ENCODE measurements at regions not wholly inside any gene's neighbourhood (a gene's known extent, or its start where the extent isn't known, plus 50 kb on each side); places are given as distances from the start of the nearest gene placed in this dataset.

- intact Hi-C loops (cut with DNase I; ENCODE audit: low total_unique reads) (loop anchor here (10.0 kb wide), 1 partner anchor 1058 kb away; no protein-coding TSS in a partner anchor), in situ Hi-C loops (cut with MboI; ENCODE audit: low pct_ligation_motif_present in 1 of 4, low pct_unique_long_range_greater_than_20kb in 1 of 4, low sequenced_read_pairs in 3 of 4) (no loop called here)
- no peak overlapping the region for H3K4me3 ChIP-seq
- peak in 1 of 3 donors; percentile 9 for TF ChIP-seq POLR2AphosphoS5 (IDR thresholded peaks at IDR 0.05)
- TF ChIP-seq EP300 (IDR thresholded peaks at IDR 0.05; ENCODE audit: low read depth) = no peak
- no peak for TF ChIP-seq POLR2A (IDR thresholded peaks at IDR 0.05)
- 27 to 42% methylated on average over 2 of the region's 2 CpGs for WGBS, 2 donors (ENCODE audit: low coverage in 1 of 2)
- no peak overlapping the region for H3K27ac ChIP-seq
- no peak for DNase-seq
- H3K4me1 ChIP-seq = peaks cover 0 to 19% (median 3%) of the 10 kb centered on the region in 4 donors
- H3K27me3 ChIP-seq = no peaks in the 10 kb centered on the region
- no peaks in the 10 kb centered on the region for H3K9me3 ChIP-seq
- H3K36me3 ChIP-seq = no peaks in the 10 kb centered on the region
Measured at GRCh38 chr4:11566444-11567022, 137.8 kb upstream of the HS3ST1 start.

GRCh38 chr4:11565899-11566298, 137.2 kb upstream of the HS3ST1 start:
- Histone ChIP-seq H3K27ac (no peak overlapping the region), H3K4me1 (peaks cover 0 to 19% (median 3%) of the 10 kb centered on the region in 4 donors), H3K9me3 (no peaks in the 10 kb centered on the region), H3K27me3 (no peaks in the 10 kb centered on the region), H3K4me3 (no peak overlapping the region), H3K36me3 (no peaks in the 10 kb centered on the region)
- 64 to 87% methylated on average over 2 of the region's 2 CpGs for WGBS, 2 donors (ENCODE audit: low coverage in 1 of 2)
- intact Hi-C loops (cut with DNase I; ENCODE audit: low total_unique reads) (loop anchor here (10.0 kb wide), 1 partner anchor 1059 kb away; no protein-coding TSS in a partner anchor), in situ Hi-C loops (cut with MboI; ENCODE audit: low pct_ligation_motif_present in 1 of 4, low pct_unique_long_range_greater_than_20kb in 1 of 4, low sequenced_read_pairs in 3 of 4) (no loop called here)
- no peak for DNase-seq
- no peak for TF ChIP-seq POLR2AphosphoS5 (IDR thresholded peaks at IDR 0.05)
- no peak for TF ChIP-seq EP300 (IDR thresholded peaks at IDR 0.05; ENCODE audit: low read depth)
- no peak for TF ChIP-seq POLR2A (IDR thresholded peaks at IDR 0.05)
- TF ChIP-seq CTCF (IDR thresholded peaks at IDR 0.05) = no peak

GRCh38 chr4:11565213-11565612, 136.5 kb upstream of the HS3ST1 start:
- Histone ChIP-seq H3K4me3 (no peak overlapping the region), H3K9me3 (no peaks in the 10 kb centered on the region), H3K27me3 (no peaks in the 10 kb centered on the region), H3K36me3 (no peaks in the 10 kb centered on the region), H3K27ac (no peak overlapping the region), H3K4me1 (peaks cover 0 to 19% (median 3%) of the 10 kb centered on the region in 4 donors)
- intact Hi-C loops (cut with DNase I; ENCODE audit: low total_unique reads) = loop anchor here (10.0 kb wide), 1 partner anchor 1060 kb away; no protein-coding TSS in a partner anchor
- TF ChIP-seq EP300 (IDR thresholded peaks at IDR 0.05; ENCODE audit: low read depth) (no peak), POLR2AphosphoS5 (IDR thresholded peaks at IDR 0.05) (no peak), CTCF (IDR thresholded peaks at IDR 0.05) (no peak), POLR2A (IDR thresholded peaks at IDR 0.05) (no peak)
- in situ Hi-C loops (cut with MboI; ENCODE audit: low pct_ligation_motif_present in 1 of 4, low pct_unique_long_range_greater_than_20kb in 1 of 4, low sequenced_read_pairs in 3 of 4) = no loop called here
- WGBS, 2 donors (ENCODE audit: low coverage in 1 of 2) = 71 to 93% methylated on average over 1 of the region's 1 CpG
- DNase-seq = no peak

GRCh38 chr4:11564021-11564420, 135.3 kb upstream of the HS3ST1 start:
- WGBS, 2 donors (ENCODE audit: low coverage in 1 of 2) = 27 to 51% methylated on average over 2 of the region's 2 CpGs
- TF ChIP-seq CTCF (IDR thresholded peaks at IDR 0.05) (no peak), EP300 (IDR thresholded peaks at IDR 0.05; ENCODE audit: low read depth) (no peak), POLR2AphosphoS5 (IDR thresholded peaks at IDR 0.05) (no peak), POLR2A (IDR thresholded peaks at IDR 0.05) (no peak)
- intact Hi-C loops (cut with DNase I; ENCODE audit: low total_unique reads) (loop anchor here (10.0 kb wide), 1 partner anchor 1061 kb away; no protein-coding TSS in a partner anchor), in situ Hi-C loops (cut with MboI; ENCODE audit: low pct_ligation_motif_present in 1 of 4, low pct_unique_long_range_greater_than_20kb in 1 of 4, low sequenced_read_pairs in 3 of 4) (no loop called here)
- Histone ChIP-seq H3K36me3 (no peaks in the 10 kb centered on the region), H3K4me3 (no peak overlapping the region), H3K27ac (no peak overlapping the region), H3K9me3 (no peaks in the 10 kb centered on the region), H3K27me3 (no peaks in the 10 kb centered on the region), H3K4me1 (peaks cover 0 to 19% (median 3%) of the 10 kb centered on the region in 4 donors)
- DNase-seq = no peak

Measured in transverse colon (tissue), 4 donors.